Gastrocnemius medialis (tissue), 4 donors: ENCODE measurements at regions not wholly inside any gene's neighbourhood (a gene's known extent, or its start where the extent isn't known, plus 50 kb on each side); places are given as distances from the start of the nearest gene placed in this dataset.

Experiments used
- ATAC-seq, 2 donors: fragments of 150-250 bp; one replicate each; pipeline ENCODE4 v1.9.1; 2016
- DNase-seq, 2 donors: peaks; one replicate each; pipeline ENCODE4 v3.0.0-alpha.2; 2019
- H3K27ac ChIP-seq, 4 donors: fragments of 200-600 bp; sonication (generic); 1 replicate in 1 of 4; 2 replicates in 3 of 4; pipeline ENCODE4 v1.5.1; 2016 to 2018; ENCODE audit warnings: mild to moderate bottlenecking in 2 of 4, moderate library complexity in 1 of 4
- H3K27me3 ChIP-seq, 3 donors: fragments of 200-600 bp; sonication (generic) in 2 of 3; 1 replicate in 1 of 3; 2 replicates in 2 of 3; pipeline versions ENCODE4 v1.5.1 to v1.6.0; 2016 to 2019; ENCODE audit warnings: mild to moderate bottlenecking in 1 of 3, moderate library complexity in 1 of 3
- H3K36me3 ChIP-seq, 2 donors: fragments of 200-600 bp; sonication (generic) in 1 of 2; one replicate each; pipeline ENCODE4 v1.5.1; 2017 to 2018
- H3K4me1 ChIP-seq, 2 donors: fragments of 200-600 bp; sonication (generic) in 1 of 2; one replicate each; pipeline ENCODE4 v1.5.1; 2016 to 2017; ENCODE audit warnings: mild to moderate bottlenecking in 2 of 2
- H3K4me3 ChIP-seq, 4 donors: fragments of 200-600 bp; sonication (generic) in 3 of 4; 1 replicate in 1 of 4; 2 replicates in 3 of 4; pipeline ENCODE4 v1.5.1; 2016 to 2019; ENCODE audit warnings: mild to moderate bottlenecking in 2 of 4
- H3K9me3 ChIP-seq, 3 donors: fragments of 200-600 bp; sonication (generic) in 2 of 3; 1 replicate in 1 of 3; 2 replicates in 2 of 3; pipeline ENCODE4 v1.5.1; 2016 to 2019
- CTCF ChIP-seq, 5 experiments: fragments of 450-650 bp in 3 of 5; fragments of 200-600 bp in 2 of 5; sonication (generic) in 2 of 5; IDR thresholded peaks in 4 of 5; conservative IDR thresholded peaks in 1 of 5; 1 replicate in 4 of 5; 2 replicates in 1 of 5; pipeline ENCODE4 v1.5.1; 2016 to 2019; ENCODE audit warnings: antibody characterized with exemption in 5 of 5, mild to moderate bottlenecking in 3 of 5, moderate library complexity in 3 of 5
- POLR2A ChIP-seq, 2 donors: fragments of 450-650 bp; IDR thresholded peaks; one replicate each; pipeline ENCODE4 v1.6.1; 2017; ENCODE audit warnings: antibody characterized with exemption in 2 of 2, mild to moderate bottlenecking in 2 of 2, moderate library complexity in 2 of 2
- in situ Hi-C, 4 donors: fragments of 200-750 bp; cut with MboI; loops; one replicate each; pipeline versions ENCODE4 v1.15.0 to v1.8.0; 2017; ENCODE audit warnings: low sequenced_read_pairs in 4 of 4
- intact Hi-C: fragments of 100-400 bp; cut with DNase I; formaldehyde crosslinking; loops from one replicate; pipeline ENCODE4 v1.15.1; 2023; ENCODE audit warnings: low total_unique reads

- in situ Hi-C loops = no loop called here
- Histone ChIP-seq H3K4me1 (no peaks in the 10 kb centered on the region), H3K27me3 (no peaks in the 10 kb centered on the region), H3K4me3 (no peak overlapping the region), H3K27ac (no peak overlapping the region), H3K9me3 (peaks cover 0 to 16% (median 0%) of the 10 kb centered on the region in 3 donors), H3K36me3 (no peaks in the 10 kb centered on the region)
- DNase-seq = no peak
- intact Hi-C loops = no loop called here
- TF ChIP-seq POLR2A (IDR thresholded peaks at IDR 0.05) (no peak), CTCF (IDR thresholded peaks at IDR 0.05 in 4 of 5, conservative IDR thresholded peaks at IDR 0.05 in 1 of 5) (no peak)
- no peak for ATAC-seq
These were observed 243.0 kb upstream of the GJB5 start for GRCh38 chr1:34511802-34512201.

GRCh38 chr1:34518146-34518699 lies 236.6 kb upstream of the GJB5 start:
- H3K27ac ChIP-seq = no peak overlapping the region
- H3K27me3 ChIP-seq = peaks cover 0 to 2% (median 0%) of the 10 kb centered on the region in 3 donors
- DNase-seq = no peak
- intact Hi-C loops (no loop called here), in situ Hi-C loops (no loop called here)
- no peak overlapping the region for H3K4me3 ChIP-seq
- TF ChIP-seq POLR2A (IDR thresholded peaks at IDR 0.05) = no peak
- TF ChIP-seq CTCF (IDR thresholded peaks at IDR 0.05 in 4 of 5, conservative IDR thresholded peaks at IDR 0.05 in 1 of 5) = no peak
- H3K9me3 ChIP-seq = no peaks in the 10 kb centered on the region
- H3K4me1 ChIP-seq = no peaks in the 10 kb centered on the region
- H3K36me3 ChIP-seq = no peaks in the 10 kb centered on the region
- no peak for ATAC-seq

GRCh38 chr1:34520111-34520510 lies 234.7 kb upstream of the GJB5 start:
- ATAC-seq = no peak
- in situ Hi-C loops (no loop called here), intact Hi-C loops (no loop called here)
- H3K4me1 ChIP-seq = no peaks in the 10 kb centered on the region
- no peaks in the 10 kb centered on the region for H3K36me3 ChIP-seq
- TF ChIP-seq CTCF (IDR thresholded peaks at IDR 0.05 in 4 of 5, conservative IDR thresholded peaks at IDR 0.05 in 1 of 5) (no peak), POLR2A (IDR thresholded peaks at IDR 0.05) (no peak)
- H3K27me3 ChIP-seq = peaks cover 0 to 2% (median 0%) of the 10 kb centered on the region in 3 donors
- no peak overlapping the region for H3K4me3 ChIP-seq
- DNase-seq = no peak
- H3K9me3 ChIP-seq = no peaks in the 10 kb centered on the region
- H3K27ac ChIP-seq = no peak overlapping the region

- H3K27ac ChIP-seq = no peak overlapping the region
- H3K27me3 ChIP-seq = peaks cover 0 to 2% (median 0%) of the 10 kb centered on the region in 3 donors
- in situ Hi-C loops = no loop called here
These were observed 230.1 kb upstream of the GJB5 start for GRCh38 chr1:34524783-34525182.

More at GRCh38 chr1:34524783-34525182, 230.1 kb upstream of the GJB5 start:
- intact Hi-C loops = no loop called here
- DNase-seq (no peak), ATAC-seq (no peak)
- H3K9me3 ChIP-seq = no peaks in the 10 kb centered on the region
- H3K4me1 ChIP-seq = no peaks in the 10 kb centered on the region
- TF ChIP-seq POLR2A (IDR thresholded peaks at IDR 0.05) (no peak), CTCF (IDR thresholded peaks at IDR 0.05 in 4 of 5, conservative IDR thresholded peaks at IDR 0.05 in 1 of 5) (no peak)
- H3K36me3 ChIP-seq = no peaks in the 10 kb centered on the region
- no peak overlapping the region for H3K4me3 ChIP-seq
